ENCODE measurements at regions not wholly inside any gene's neighbourhood (a gene's known extent, or its start where the extent isn't known, plus 50 kb on each side); places are given as distances from the start of the nearest gene placed in this dataset.

DNA sequence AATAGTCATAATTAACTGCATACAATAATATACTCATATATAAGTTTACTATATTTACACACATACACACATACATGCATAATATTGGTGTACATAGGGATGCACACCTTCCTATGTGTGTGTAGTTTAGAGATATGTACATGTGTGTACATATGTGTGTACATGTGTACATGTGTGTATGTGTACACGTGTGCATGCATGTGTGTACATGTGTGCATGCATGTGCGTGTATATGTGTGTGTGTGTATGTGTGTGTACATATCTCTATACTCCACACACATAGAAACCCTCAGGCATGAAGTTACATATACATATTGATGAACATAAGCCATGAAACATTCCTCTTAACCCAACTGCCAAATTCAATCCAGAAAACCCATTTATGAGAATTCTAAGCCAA, 547.8 kb downstream of the TLR4 start:
- H3K27ac ChIP-seq (ENCODE audit: low read depth, low read length): no peak overlapping the region
- Mint-ChIP-seq H3K4me1 (no peaks in the 10 kb centered on the region), H3K4me3 (no peak overlapping the region), H3K27me3 (ENCODE audit: insufficient read depth) (no peaks in the 10 kb centered on the region), H3K9me3 (peaks cover 11% of the 10 kb centered on the region), H3K36me3 (ENCODE audit: low read depth) (no peaks in the 10 kb centered on the region), H3K27ac (no peak overlapping the region)
- H3K4me3 ChIP-seq (ENCODE audit: low read length): no peak overlapping the region
- no peaks in the 10 kb centered on the region for H3K27me3 ChIP-seq (ENCODE audit: control insufficient read depth, insufficient read depth, low read length, poor library complexity, severe bottlenecking)
- TF ChIP-seq, protein P1, sequence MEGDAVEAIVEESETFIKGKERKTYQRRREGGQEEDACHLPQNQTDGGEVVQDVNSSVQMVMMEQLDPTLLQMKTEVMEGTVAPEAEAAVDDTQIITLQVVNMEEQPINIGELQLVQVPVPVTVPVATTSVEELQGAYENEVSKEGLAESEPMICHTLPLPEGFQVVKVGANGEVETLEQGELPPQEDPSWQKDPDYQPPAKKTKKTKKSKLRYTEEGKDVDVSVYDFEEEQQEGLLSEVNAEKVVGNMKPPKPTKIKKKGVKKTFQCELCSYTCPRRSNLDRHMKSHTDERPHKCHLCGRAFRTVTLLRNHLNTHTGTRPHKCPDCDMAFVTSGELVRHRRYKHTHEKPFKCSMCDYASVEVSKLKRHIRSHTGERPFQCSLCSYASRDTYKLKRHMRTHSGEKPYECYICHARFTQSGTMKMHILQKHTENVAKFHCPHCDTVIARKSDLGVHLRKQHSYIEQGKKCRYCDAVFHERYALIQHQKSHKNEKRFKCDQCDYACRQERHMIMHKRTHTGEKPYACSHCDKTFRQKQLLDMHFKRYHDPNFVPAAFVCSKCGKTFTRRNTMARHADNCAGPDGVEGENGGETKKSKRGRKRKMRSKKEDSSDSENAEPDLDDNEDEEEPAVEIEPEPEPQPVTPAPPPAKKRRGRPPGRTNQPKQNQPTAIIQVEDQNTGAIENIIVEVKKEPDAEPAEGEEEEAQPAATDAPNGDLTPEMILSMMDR (conservative IDR thresholded peaks at IDR 0.05): no peak
- H3K9ac ChIP-seq (ENCODE audit: extremely low read depth, low read length, poor library complexity, severe bottlenecking): no peak overlapping the region
- no peaks in the 10 kb centered on the region for H3K4me1 ChIP-seq (ENCODE audit: control insufficient read depth, insufficient read depth, low read length)
- H3K9me3 ChIP-seq (ENCODE audit: control insufficient read depth, low read length): peaks cover 9% of the 10 kb centered on the region
- DNase-seq: no peak
- H3K36me3 ChIP-seq (ENCODE audit: control insufficient read depth, insufficient read depth, low read length): no peaks in the 10 kb centered on the region
- WGBS, 2 experiments (ENCODE audit: insufficient coverage in 1 of 2, insufficient read length in 1 of 2): 83% methylated on average over 1 of the region's 2 CpGs; no CpG with 5 or more reads in 1 of the 2 experiments

DNA sequence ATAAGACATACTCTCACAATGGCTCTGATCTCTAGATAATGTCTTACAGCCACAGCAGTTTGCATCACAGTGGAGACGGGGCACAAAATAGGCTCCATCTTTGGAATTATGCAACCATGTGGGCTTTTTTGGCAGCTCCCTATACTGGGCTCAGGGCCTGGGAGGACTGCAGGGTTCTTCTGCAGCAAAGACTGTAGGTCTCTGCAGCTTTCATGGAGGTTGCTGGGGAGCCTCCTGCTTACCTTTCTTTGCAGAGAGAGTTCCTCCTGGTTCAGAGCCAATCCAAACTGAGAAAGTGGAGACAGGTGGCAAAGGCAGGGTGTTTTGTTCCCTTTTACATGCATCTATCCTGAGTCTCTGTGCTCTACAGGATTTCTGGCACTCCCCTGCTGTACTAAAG, 558.0 kb downstream of the TLR4 start:
- TF ChIP-seq, protein P1 (conservative IDR thresholded peaks at IDR 0.05): no peak
- H3K4me1 Mint-ChIP-seq: no peaks in the 10 kb centered on the region
- H3K27me3 Mint-ChIP-seq (ENCODE audit: insufficient read depth): no peaks in the 10 kb centered on the region
- H3K4me3 Mint-ChIP-seq: no peak overlapping the region
- no peaks in the 10 kb centered on the region for H3K36me3 Mint-ChIP-seq (ENCODE audit: low read depth)
- H3K27ac ChIP-seq (ENCODE audit: low read depth, low read length): no peak overlapping the region
- peaks cover 3% of the 10 kb centered on the region for H3K9me3 Mint-ChIP-seq
- DNase-seq: no peak
- H3K4me1 ChIP-seq (ENCODE audit: control insufficient read depth, insufficient read depth, low read length): no peaks in the 10 kb centered on the region
- H3K36me3 ChIP-seq (ENCODE audit: control insufficient read depth, insufficient read depth, low read length): no peaks in the 10 kb centered on the region
- H3K9ac ChIP-seq (ENCODE audit: extremely low read depth, low read length, poor library complexity, severe bottlenecking): no peak overlapping the region
- no peaks in the 10 kb centered on the region for H3K27me3 ChIP-seq (ENCODE audit: control insufficient read depth, insufficient read depth, low read length, poor library complexity, severe bottlenecking)
- peaks cover 1% of the 10 kb centered on the region for H3K9me3 ChIP-seq (ENCODE audit: control insufficient read depth, low read length)
- no peak overlapping the region for H3K4me3 ChIP-seq (ENCODE audit: low read length)
- WGBS, 2 experiments (ENCODE audit: insufficient coverage in 1 of 2, insufficient read length in 1 of 2): 83 to 86% methylated on average over 1 of the region's 1 CpG
- H3K27ac Mint-ChIP-seq: no peak overlapping the region

DNA sequence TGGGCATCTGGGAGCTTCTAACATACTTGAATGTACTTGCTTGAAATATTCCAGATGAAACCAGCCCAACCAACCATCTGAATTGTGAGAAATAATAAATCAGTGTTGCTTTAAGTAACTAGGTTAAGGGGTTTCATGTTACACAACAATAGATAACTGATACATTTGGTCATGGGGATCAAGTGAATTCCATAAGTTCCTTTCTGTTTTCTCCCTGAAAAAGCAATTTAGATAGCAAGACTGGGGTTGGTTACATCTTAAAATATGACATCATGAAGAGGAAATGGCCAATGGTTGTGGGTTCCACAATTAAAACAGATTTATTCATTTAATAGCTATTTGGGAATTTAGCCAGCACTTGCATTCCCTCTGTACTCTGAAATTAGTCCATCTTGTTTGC, 559.7 kb downstream of the TLR4 start:
- Histone ChIP-seq H3K9me3 (ENCODE audit: control insufficient read depth, low read length) (no peaks in the 10 kb centered on the region), H3K4me3 (ENCODE audit: low read length) (no peak overlapping the region), H3K36me3 (ENCODE audit: control insufficient read depth, insufficient read depth, low read length) (no peaks in the 10 kb centered on the region), H3K27ac (ENCODE audit: low read depth, low read length) (no peak overlapping the region), H3K9ac (ENCODE audit: extremely low read depth, low read length, poor library complexity, severe bottlenecking) (no peak overlapping the region), H3K4me1 (ENCODE audit: control insufficient read depth, insufficient read depth, low read length) (no peaks in the 10 kb centered on the region), H3K27me3 (ENCODE audit: control insufficient read depth, insufficient read depth, low read length, poor library complexity, severe bottlenecking) (no peaks in the 10 kb centered on the region)
- DNase-seq: no peak
- no peak overlapping the region for H3K4me3 Mint-ChIP-seq
- no peaks in the 10 kb centered on the region for H3K36me3 Mint-ChIP-seq (ENCODE audit: low read depth)
- TF ChIP-seq, protein P1 (conservative IDR thresholded peaks at IDR 0.05): no peak
- H3K27ac Mint-ChIP-seq: no peak overlapping the region
- no peaks in the 10 kb centered on the region for H3K4me1 Mint-ChIP-seq
- no peaks in the 10 kb centered on the region for H3K9me3 Mint-ChIP-seq
- no peaks in the 10 kb centered on the region for H3K27me3 Mint-ChIP-seq (ENCODE audit: insufficient read depth)

Data from endodermal cell (in vitro differentiated cells).